HCT116 (cell line): ENCODE measurements at regions not wholly inside any gene's neighbourhood (a gene's known extent, or its start where the extent isn't known, plus 50 kb on each side); places are given as distances from the start of the nearest gene placed in this dataset.

Experiments
- ATAC-seq: fragments of 200-7000 bp; cut with Tn5 transposase; 2 replicates; pipeline ENCODE4 v1.9.1; 2020; ENCODE audit warnings: mild to moderate bottlenecking, moderate library complexity
- BruUV-seq: library from RNA; stranded (reverse); fragments of 400-500 nt; replicated peaks from 2 replicates; lab custom pipeline; 2021; lab: Mats Ljungman, UMichigan
- CTCF ChIA-PET: fragments of 300-600 bp; sonication (Branson Sonifier 250); formaldehyde crosslinking; loops from one replicate; lab custom pipeline; 2021; ENCODE audit warnings: antibody characterized with exemption; lab: Charles Lee
- POLR2A ChIA-PET: fragments of 300-600, 350-600 bp; sonication (Branson Sonifier 250); formaldehyde crosslinking; loops from one replicate; lab custom pipeline; 2021; ENCODE audit warnings: antibody characterized with exemption; lab: Charles Lee
- RAD21 ChIA-PET, 2 experiments: fragments of 300-600 bp; sonication (Branson Sonifier 250); formaldehyde crosslinking; loops; one replicate each; lab custom pipeline; 2023; ENCODE audit warnings: low total read pairs in 2 of 2; ENCODE audit not compliant: uncharacterized antibody in 2 of 2, unreplicated experiment in 2 of 2, low non-redundant PET in 1 of 2; lab: Charles Lee
- DNase-seq: peaks from one replicate; pipeline ENCODE4 v3.0.0-alpha.2; 2010; ENCODE audit warnings: low read depth, low spot score
- H2AFZ ChIP-seq: fragments of 200-600 bp; shearing (Covaris generic), sonication (generic); 2 replicates; pipeline ENCODE4 v1.6.1; 2017; ENCODE audit warnings: low read depth, mixed run types, mixed read lengths, antibody characterized with exemption, low read length; ENCODE audit not compliant: poor library complexity, severe bottlenecking
- H3K27ac ChIP-seq: 2 replicates; pipeline ENCODE4 v1.5.1; 2012; ENCODE audit warnings: low read depth, low read length
- H3K27me3 ChIP-seq: fragments of 200-600 bp; sonication (generic); 2 replicates; pipeline ENCODE4 v1.6.1; 2016; ENCODE audit warnings: mixed run types, low read length, mixed read lengths; ENCODE audit not compliant: insufficient read depth
- H3K36me3 ChIP-seq, 2 experiments: fragments of 200-500 bp in 1 of 2; fragments of 200-600 bp in 1 of 2; sonication (Bioruptor generic) in 1 of 2; sonication (generic) in 1 of 2; 2 replicates each; pipeline versions ENCODE4 v1.5.1 to v1.6.1; 2014 to 2016; ENCODE audit warnings: low read length in 2 of 2, inconsistent platforms in 1 of 2, mixed read lengths in 1 of 2, mixed run types in 1 of 2; ENCODE audit not compliant: insufficient read depth in 2 of 2, control insufficient read depth in 1 of 2
- H3K4me1 ChIP-seq, 2 experiments: fragments of 200-600 bp in 1 of 2; sonication (generic) in 1 of 2; 2 replicates each; pipeline versions ENCODE4 v1.5.1 to v1.6.1; 2012 to 2017; ENCODE audit warnings: low read length in 2 of 2, inconsistent platforms in 1 of 2, mild to moderate bottlenecking in 1 of 2, mixed read lengths in 1 of 2, mixed run types in 1 of 2, moderate library complexity in 1 of 2; ENCODE audit not compliant: insufficient read depth in 2 of 2, control insufficient read depth in 1 of 2
- H3K4me2 ChIP-seq: fragments of 200-600 bp; sonication (generic); 2 replicates; pipeline ENCODE4 v1.6.1; 2017; ENCODE audit warnings: mixed run types, low read length, mixed read lengths
- H3K4me3 ChIP-seq, 2 experiments: fragments of 200-600 bp in 1 of 2; sonication (generic) in 1 of 2; replicated peaks in 1 of 2; 2 replicates each; pipeline ENCODE4 v1.5.1; 2011 to 2016; ENCODE audit warnings: low read length in 2 of 2, control low read depth in 1 of 2, low read depth in 1 of 2, mild to moderate bottlenecking in 1 of 2, mixed read lengths in 1 of 2, mixed run types in 1 of 2
- H3K79me2 ChIP-seq: fragments of 200-600 bp; sonication (generic); 2 replicates; pipeline ENCODE4 v1.6.1; 2017; ENCODE audit warnings: mild to moderate bottlenecking, mixed run types, low read length, moderate library complexity, mixed read lengths; ENCODE audit not compliant: insufficient read depth
- H3K9ac ChIP-seq: fragments of 200-600 bp; sonication (generic); 2 replicates; pipeline ENCODE4 v1.6.1; 2016; ENCODE audit warnings: low read length, mixed read lengths
- H3K9me2 ChIP-seq: fragments of 200-600 bp; sonication (generic), shearing (Covaris generic); 2 replicates; pipeline ENCODE4 v1.6.1; 2017; ENCODE audit warnings: mixed run types, mild to moderate bottlenecking, moderate library complexity; ENCODE audit not compliant: insufficient read depth
- H3K9me3 ChIP-seq, 2 experiments: fragments of 200-500 bp in 1 of 2; fragments of 200-600 bp in 1 of 2; sonication (Bioruptor generic) in 1 of 2; sonication (generic) in 1 of 2; 2 replicates each; pipeline ENCODE4 v1.6.1; 2014 to 2017; ENCODE audit warnings: low read length in 2 of 2, mixed read lengths in 2 of 2, inconsistent platforms in 1 of 2, low read depth in 1 of 2, mild to moderate bottlenecking in 1 of 2, mixed run types in 1 of 2, moderate library complexity in 1 of 2; ENCODE audit not compliant: control insufficient read depth in 1 of 2, insufficient read depth in 1 of 2
- H4K20me1 ChIP-seq: fragments of 200-600 bp; sonication (generic), shearing (Covaris generic); 2 replicates; pipeline ENCODE4 v1.6.1; 2017; ENCODE audit warnings: mixed run types, mild to moderate bottlenecking, moderate library complexity; ENCODE audit not compliant: insufficient read depth
- CEBPB ChIP-seq: IDR thresholded peaks from 2 replicates; pipeline ENCODE4 v1.6.1; 2012; ENCODE audit warnings: low read depth
- FOSL1 ChIP-seq: IDR thresholded peaks from 2 replicates; pipeline ENCODE4 v1.6.1; 2012; ENCODE audit warnings: low read depth
- JUND ChIP-seq: IDR thresholded peaks from 2 replicates; pipeline ENCODE4 v1.6.1; 2012
- POLR2A ChIP-seq: IDR thresholded peaks from 2 replicates; pipeline ENCODE4 v1.7.0; 2011; ENCODE audit warnings: borderline replicate concordance; ENCODE audit not compliant: insufficient read depth, insufficient read length; ENCODE audit errors: extremely low read depth
- RAD21 ChIP-seq: IDR thresholded peaks from 2 replicates; pipeline ENCODE4 v1.6.1; 2012; ENCODE audit warnings: low read depth, mild to moderate bottlenecking
- YY1 ChIP-seq: IDR thresholded peaks from 2 replicates; pipeline ENCODE4 v1.6.1; 2011; ENCODE audit warnings: low read length, low read depth, moderate library complexity, mild to moderate bottlenecking; ENCODE audit not compliant: insufficient replicate concordance; ENCODE audit errors: extremely low read depth
- ZNF274 ChIP-seq: fragments of 200-500 bp; sonication (Bioruptor generic); IDR thresholded peaks from 2 replicates; pipeline ENCODE4 v1.6.1; 2014; ENCODE audit warnings: mild to moderate bottlenecking, low read depth, low read length, inconsistent platforms
- intact Hi-C: fragments of 100-400 bp; cut with micrococcal nuclease; formaldehyde crosslinking; loops from 2 replicates; pipeline ENCODE4 v1.10.0; 2022
- TF ChIP-seq, protein P1 (sequence below): IDR thresholded peaks from 2 replicates; pipeline ENCODE4 v1.6.1; 2011; ENCODE audit warnings: mild to moderate bottlenecking, low read length, moderate library complexity; ENCODE audit not compliant: insufficient replicate concordance; ENCODE audit errors: extremely low read depth

DNA sequence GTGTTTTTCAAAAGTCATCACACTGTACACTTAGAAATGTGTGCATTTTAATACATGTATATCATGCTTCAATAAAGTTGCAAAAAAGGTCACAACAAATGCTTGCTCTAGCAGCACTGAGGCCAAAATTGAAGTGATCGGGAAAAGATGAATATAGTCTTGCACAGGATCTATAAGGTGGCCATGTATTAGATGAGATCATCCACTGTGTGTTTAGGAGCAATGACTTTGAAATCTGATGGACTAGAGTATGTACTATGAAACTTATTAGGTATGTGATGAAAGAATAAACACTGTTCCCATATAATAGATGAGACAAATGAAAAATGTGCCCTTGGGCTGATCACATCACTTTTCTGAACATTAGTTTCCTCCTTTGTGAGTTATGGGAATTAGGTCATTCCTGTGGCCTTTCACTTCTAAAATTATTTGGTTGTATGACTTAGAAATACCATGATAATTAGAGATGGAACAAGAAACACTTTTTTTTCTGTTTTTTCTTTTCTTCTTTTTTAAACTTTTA, 984.6 kb downstream of the ADGRL2 start (continued):
- TF ChIP-seq YY1 = no peak

DNA sequence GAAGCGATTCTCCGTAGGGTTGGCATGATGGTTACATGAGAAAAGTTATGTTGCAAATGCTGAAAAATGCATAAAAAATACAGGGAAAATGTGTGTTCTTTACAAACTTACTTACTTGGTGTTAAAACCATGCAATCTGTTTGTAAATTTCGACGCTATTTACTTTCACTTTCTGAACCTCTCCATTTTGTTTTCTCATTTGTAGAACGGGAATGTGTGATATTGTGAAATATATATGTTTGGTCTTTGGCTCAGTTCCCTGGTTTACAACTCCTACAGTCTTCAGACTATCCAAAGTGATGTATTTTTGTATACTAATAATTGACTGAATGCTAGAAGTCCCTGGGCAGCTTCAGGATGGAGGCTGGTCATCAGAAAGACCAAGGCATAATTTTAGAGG, 982.3 kb downstream of the ADGRL2 start:
- H3K9me3 ChIP-seq = no peaks in the 10 kb centered on the region; a peak in 1 of 4 replicates
- POLR2A ChIA-PET = no interaction called here
- no peak for TF ChIP-seq POLR2A
- TF ChIP-seq, protein P1, sequence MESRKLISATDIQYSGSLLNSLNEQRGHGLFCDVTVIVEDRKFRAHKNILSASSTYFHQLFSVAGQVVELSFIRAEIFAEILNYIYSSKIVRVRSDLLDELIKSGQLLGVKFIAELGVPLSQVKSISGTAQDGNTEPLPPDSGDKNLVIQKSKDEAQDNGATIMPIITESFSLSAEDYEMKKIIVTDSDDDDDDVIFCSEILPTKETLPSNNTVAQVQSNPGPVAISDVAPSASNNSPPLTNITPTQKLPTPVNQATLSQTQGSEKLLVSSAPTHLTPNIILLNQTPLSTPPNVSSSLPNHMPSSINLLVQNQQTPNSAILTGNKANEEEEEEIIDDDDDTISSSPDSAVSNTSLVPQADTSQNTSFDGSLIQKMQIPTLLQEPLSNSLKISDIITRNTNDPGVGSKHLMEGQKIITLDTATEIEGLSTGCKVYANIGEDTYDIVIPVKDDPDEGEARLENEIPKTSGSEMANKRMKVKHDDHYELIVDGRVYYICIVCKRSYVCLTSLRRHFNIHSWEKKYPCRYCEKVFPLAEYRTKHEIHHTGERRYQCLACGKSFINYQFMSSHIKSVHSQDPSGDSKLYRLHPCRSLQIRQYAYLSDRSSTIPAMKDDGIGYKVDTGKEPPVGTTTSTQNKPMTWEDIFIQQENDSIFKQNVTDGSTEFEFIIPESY = no peak
- TF ChIP-seq JUND = no peak
- TF ChIP-seq FOSL1 = no peak
- TF ChIP-seq RAD21 = no peak
- no peak for TF ChIP-seq CEBPB
- TF ChIP-seq ZNF274 = no peak
- TF ChIP-seq, all 23 proteins: peak for 0
- Histone ChIP-seq H3K9ac (no peak overlapping the region), H3K4me1 (no peaks in the 10 kb centered on the region), H3K4me3 (no peak overlapping the region), H2AFZ (no peak overlapping the region), H3K4me2 (0 out of 2 replicates have a peak overlapping the region, but pooled peaks have one; percentile 1), H3K9me2 (no peaks in the 10 kb centered on the region), H3K27me3 (no peaks in the 10 kb centered on the region), H3K79me2 (no peaks in the 10 kb centered on the region), H4K20me1 (no peaks in the 10 kb centered on the region), H3K27ac (no peak overlapping the region), H3K36me3 (no peaks in the 10 kb centered on the region)
- intact Hi-C loops = no loop called here
- no peak for DNase-seq
- ATAC-seq = no peak
- ChIA-PET RAD21 (no interaction called here), CTCF (no interaction called here)
- BruUV-seq = no TSS peak
